ENCODE measurements at regions not wholly inside any gene's neighbourhood (a gene's known extent, or its start where the extent isn't known, plus 50 kb on each side); places are given as distances from the start of the nearest gene placed in this dataset.

DNA sequence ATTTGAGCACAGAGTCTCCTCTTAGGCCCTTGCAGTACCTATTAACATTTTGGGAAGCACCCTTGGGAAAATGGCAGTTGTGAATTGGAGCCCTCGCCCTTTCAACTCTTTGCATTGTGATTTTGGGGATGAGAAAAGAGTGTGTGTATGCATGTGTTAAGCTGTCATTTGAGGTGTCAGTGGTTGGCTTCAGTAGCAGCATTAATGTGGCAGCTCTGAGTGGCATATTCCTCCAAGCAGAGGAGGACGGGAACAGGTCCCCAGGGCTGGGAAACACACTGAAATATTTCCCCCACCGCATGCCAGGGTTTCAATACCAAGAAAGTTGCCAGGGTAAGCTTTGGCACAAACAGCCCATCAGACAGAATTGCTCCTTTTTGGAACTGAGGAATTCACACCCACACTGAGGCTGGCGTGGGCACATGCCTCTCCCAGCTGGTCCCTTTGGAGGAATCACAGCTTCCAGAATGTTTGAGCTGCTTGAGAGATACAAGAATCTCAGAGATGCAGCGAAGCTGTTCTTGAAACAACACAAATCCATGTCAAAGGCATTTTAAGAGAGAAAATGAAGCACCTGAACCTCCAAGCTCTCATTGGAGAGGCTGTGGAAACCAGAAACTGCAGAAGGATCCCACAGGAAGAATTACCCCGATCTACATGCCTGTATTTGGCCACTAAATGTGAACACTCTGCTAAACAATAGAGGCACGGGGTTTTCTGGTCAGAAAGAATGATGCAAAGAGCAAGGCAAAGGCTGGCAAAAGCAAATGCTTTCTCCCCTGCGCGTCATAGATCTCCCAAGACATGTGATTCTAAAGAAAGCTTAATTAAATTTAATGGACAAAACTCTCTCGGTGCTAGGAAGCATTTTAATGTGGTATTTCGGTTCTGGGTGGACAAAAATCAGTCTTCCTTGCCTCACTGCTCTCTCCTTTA lies 67.2 kb upstream of the RCN1 start:
- 72% methylated on average over 10 of the region's 11 CpGs for WGBS
- Histone ChIP-seq H2BK5ac (ENCODE audit: low read depth, low read length, poor library complexity, severe bottlenecking) (no peak overlapping the region), H3K14ac (ENCODE audit: low read length in 2 of 2) (no peak overlapping the region), H3K4me2 (ENCODE audit: low read length, poor library complexity, severe bottlenecking) (no peak overlapping the region), H3K9ac (ENCODE audit: low read length) (no peak overlapping the region), H2BK15ac (ENCODE audit: low read depth, poor library complexity, severe bottlenecking) (no peak overlapping the region), H3K4me3 (ENCODE audit: insufficient read depth in 1 of 2, low read depth in 1 of 2, low read length in 2 of 2) (no peak overlapping the region), H2BK120ac (ENCODE audit: low read depth, low read length) (no peak overlapping the region), H2BK12ac (ENCODE audit: low read length in 2 of 2) (no peak overlapping the region), H3K79me1 (replicated peaks; ENCODE audit: low read length, poor library complexity, severe bottlenecking) (no peaks in the 10 kb centered on the region), H2AK5ac (ENCODE audit: low read length, severe bottlenecking) (no peak overlapping the region), H3K23ac (ENCODE audit: low read length in 2 of 2) (no peak overlapping the region), H2AFZ (ENCODE audit: low read depth, low read length) (no peak overlapping the region), H4K91ac (ENCODE audit: low read length) (no peak overlapping the region), H3K4me1 (ENCODE audit: control insufficient read depth, insufficient read depth, low read depth, low read length) (no peaks in the 10 kb centered on the region), H3K4ac (ENCODE audit: low read depth in 1 of 2, low read length in 2 of 2) (no peak overlapping the region), H3K9me3 (ENCODE audit: control insufficient read depth, low read length) (no peaks in the 10 kb centered on the region), H3K18ac (ENCODE audit: low read depth in 1 of 2, low read length in 2 of 2) (no peak overlapping the region), H4K8ac (ENCODE audit: low read length) (no peak overlapping the region), H3K27me3 (ENCODE audit: control insufficient read depth in 1 of 2, insufficient read depth in 1 of 2, low read length in 2 of 2) (peaks cover 0 to 8% of the 10 kb centered on the region in 2 experiments), H3K27ac (ENCODE audit: low read length, poor library complexity, severe bottlenecking) (no peak overlapping the region), H3K36me3 (ENCODE audit: control insufficient read depth in 1 of 2, insufficient read depth in 2 of 2, low read depth in 1 of 2, low read length in 2 of 2) (no peaks in the 10 kb centered on the region)
- no peak for DNase-seq

DNA sequence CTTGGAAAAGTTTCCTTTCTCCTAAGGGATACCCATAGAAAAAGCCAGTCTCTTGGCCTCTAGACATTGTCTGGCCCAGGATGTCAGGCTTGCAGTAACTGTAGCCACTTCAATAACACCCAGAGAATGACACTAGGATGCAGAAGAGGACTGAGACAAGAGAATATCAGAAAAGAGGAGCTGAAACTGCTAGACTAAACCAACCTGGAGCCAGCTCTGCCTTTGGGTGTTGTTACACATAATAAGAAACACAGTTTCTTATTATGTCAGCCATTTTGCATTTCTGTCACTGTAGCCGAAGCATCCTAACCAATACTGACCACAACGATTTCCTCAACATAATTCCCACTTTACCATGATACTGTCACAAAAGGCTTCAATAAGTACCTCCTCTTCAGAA lies 72.2 kb upstream of the RCN1 start:
- DNase-seq = no peak
- no peak overlapping the region for H2BK120ac ChIP-seq (ENCODE audit: low read depth, low read length)

DNA sequence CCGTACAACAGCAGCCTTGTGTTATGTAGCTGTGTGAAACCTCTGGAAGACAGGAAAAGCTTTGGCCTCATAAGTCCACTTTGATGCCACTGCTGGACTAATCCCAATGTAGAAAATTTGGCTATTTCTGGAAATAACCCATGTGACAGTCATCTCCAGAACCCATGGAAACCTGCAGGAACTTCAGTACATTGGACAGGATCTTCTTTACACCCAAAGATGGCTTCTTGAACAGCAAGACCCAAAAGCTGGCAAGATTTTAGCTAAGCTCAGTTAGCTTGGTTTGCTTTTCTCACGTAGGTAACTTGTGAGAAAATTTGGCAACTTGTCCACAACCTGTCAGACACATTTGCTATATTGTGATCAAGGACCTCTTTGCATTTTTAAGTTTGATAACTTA lies 74.8 kb upstream of the RCN1 start:
- no peak overlapping the region for H2AK5ac ChIP-seq (ENCODE audit: low read length, severe bottlenecking)
- no peak overlapping the region for H3K27ac ChIP-seq (ENCODE audit: low read length, poor library complexity, severe bottlenecking)
- H2AFZ ChIP-seq (ENCODE audit: low read depth, low read length) = no peak overlapping the region
- no peaks in the 10 kb centered on the region for H3K36me3 ChIP-seq (ENCODE audit: control insufficient read depth in 1 of 2, insufficient read depth in 2 of 2, low read depth in 1 of 2, low read length in 2 of 2)
- no peak overlapping the region for H3K4me3 ChIP-seq (ENCODE audit: insufficient read depth in 1 of 2, low read depth in 1 of 2, low read length in 2 of 2)
- no peaks in the 10 kb centered on the region for H3K79me1 ChIP-seq (replicated peaks; ENCODE audit: low read length, poor library complexity, severe bottlenecking)
- H2BK12ac ChIP-seq (ENCODE audit: low read length in 2 of 2) = no peak overlapping the region
- no peak overlapping the region for H4K91ac ChIP-seq (ENCODE audit: low read length)
- peaks cover 2% of the 10 kb centered on the region for H3K4me1 ChIP-seq (ENCODE audit: control insufficient read depth, insufficient read depth, low read depth, low read length)
- H3K14ac ChIP-seq (ENCODE audit: low read length in 2 of 2) = no peak overlapping the region
- no peak overlapping the region for H3K18ac ChIP-seq (ENCODE audit: low read depth in 1 of 2, low read length in 2 of 2)
- H3K9ac ChIP-seq (ENCODE audit: low read length) = no peak overlapping the region
- no peak overlapping the region for H2BK5ac ChIP-seq (ENCODE audit: low read depth, low read length, poor library complexity, severe bottlenecking)
- H2BK15ac ChIP-seq (ENCODE audit: low read depth, poor library complexity, severe bottlenecking) = no peak overlapping the region
- WGBS = 69% methylated on average over 2 of the region's 2 CpGs
- peaks cover 17 to 45% of the 10 kb centered on the region in 2 experiments for H3K27me3 ChIP-seq (ENCODE audit: control insufficient read depth in 1 of 2, insufficient read depth in 1 of 2, low read length in 2 of 2)
- H3K23ac ChIP-seq (ENCODE audit: low read length in 2 of 2) = no peak overlapping the region
- H4K8ac ChIP-seq (ENCODE audit: low read length) = no peak overlapping the region
- H3K9me3 ChIP-seq (ENCODE audit: control insufficient read depth, low read length) = no peaks in the 10 kb centered on the region
- H3K4me2 ChIP-seq (ENCODE audit: low read length, poor library complexity, severe bottlenecking) = no peak overlapping the region
- DNase-seq = no peak
- H2BK120ac ChIP-seq (ENCODE audit: low read depth, low read length) = no peak overlapping the region
- H3K4ac ChIP-seq (ENCODE audit: low read depth in 1 of 2, low read length in 2 of 2) = no peak overlapping the region

More for the DNA sequence above, 72.2 kb upstream of the RCN1 start:
- H4K91ac ChIP-seq (ENCODE audit: low read length) = no peak overlapping the region
- no peak overlapping the region for H3K4ac ChIP-seq (ENCODE audit: low read depth in 1 of 2, low read length in 2 of 2)
- no peak overlapping the region for H2AFZ ChIP-seq (ENCODE audit: low read depth, low read length)
- 94% methylated on average over 2 of the region's 2 CpGs for WGBS
- no peak overlapping the region for H3K14ac ChIP-seq (ENCODE audit: low read length in 2 of 2)
- H4K8ac ChIP-seq (ENCODE audit: low read length) = no peak overlapping the region
- no peaks in the 10 kb centered on the region for H3K36me3 ChIP-seq (ENCODE audit: control insufficient read depth in 1 of 2, insufficient read depth in 2 of 2, low read depth in 1 of 2, low read length in 2 of 2)
- H2AK5ac ChIP-seq (ENCODE audit: low read length, severe bottlenecking) = no peak overlapping the region
- H3K4me1 ChIP-seq (ENCODE audit: control insufficient read depth, insufficient read depth, low read depth, low read length) = no peaks in the 10 kb centered on the region
- H3K27ac ChIP-seq (ENCODE audit: low read length, poor library complexity, severe bottlenecking) = no peak overlapping the region
- H3K18ac ChIP-seq (ENCODE audit: low read depth in 1 of 2, low read length in 2 of 2) = no peak overlapping the region
- peaks cover 11 to 29% of the 10 kb centered on the region in 2 experiments for H3K27me3 ChIP-seq (ENCODE audit: control insufficient read depth in 1 of 2, insufficient read depth in 1 of 2, low read length in 2 of 2)
- H3K4me3 ChIP-seq (ENCODE audit: insufficient read depth in 1 of 2, low read depth in 1 of 2, low read length in 2 of 2) = no peak overlapping the region
- H3K79me1 ChIP-seq (replicated peaks; ENCODE audit: low read length, poor library complexity, severe bottlenecking) = no peaks in the 10 kb centered on the region
- no peak overlapping the region for H2BK5ac ChIP-seq (ENCODE audit: low read depth, low read length, poor library complexity, severe bottlenecking)
- no peak overlapping the region for H3K4me2 ChIP-seq (ENCODE audit: low read length, poor library complexity, severe bottlenecking)
- H2BK12ac ChIP-seq (ENCODE audit: low read length in 2 of 2) = no peak overlapping the region
- H3K9ac ChIP-seq (ENCODE audit: low read length) = no peak overlapping the region
- H3K23ac ChIP-seq (ENCODE audit: low read length in 2 of 2) = no peak overlapping the region
- H3K9me3 ChIP-seq (ENCODE audit: control insufficient read depth, low read length) = no peaks in the 10 kb centered on the region
- H2BK15ac ChIP-seq (ENCODE audit: low read depth, poor library complexity, severe bottlenecking) = no peak overlapping the region

DNA sequence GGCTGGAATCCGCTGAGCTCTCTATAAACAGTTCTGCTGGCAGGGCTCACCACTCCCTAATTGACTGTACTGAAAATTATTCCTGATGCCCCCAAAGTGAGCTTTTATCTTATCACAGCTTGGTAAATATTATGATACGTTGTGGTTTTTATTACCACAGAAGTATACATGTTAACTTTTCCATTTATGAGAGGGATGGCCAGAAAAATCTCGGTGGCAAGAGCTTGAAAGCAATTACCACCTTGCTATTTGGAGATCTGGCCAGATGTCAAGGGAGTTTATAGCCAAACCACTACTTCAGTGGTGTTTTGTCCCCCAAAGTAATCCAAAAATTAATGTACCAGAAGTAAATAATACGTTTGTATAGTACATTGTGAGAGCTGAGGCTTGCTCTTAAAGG lies 75.4 kb upstream of the RCN1 start:
- peaks cover 19 to 52% of the 10 kb centered on the region in 2 experiments for H3K27me3 ChIP-seq (ENCODE audit: control insufficient read depth in 1 of 2, insufficient read depth in 1 of 2, low read length in 2 of 2)
- no peak overlapping the region for H2BK5ac ChIP-seq (ENCODE audit: low read depth, low read length, poor library complexity, severe bottlenecking)
- WGBS = 65% methylated on average over 3 of the region's 4 CpGs
- H3K79me1 ChIP-seq (replicated peaks; ENCODE audit: low read length, poor library complexity, severe bottlenecking) = no peaks in the 10 kb centered on the region
- no peak overlapping the region for H3K4ac ChIP-seq (ENCODE audit: low read depth in 1 of 2, low read length in 2 of 2)
- H4K8ac ChIP-seq (ENCODE audit: low read length) = no peak overlapping the region
- H2AFZ ChIP-seq (ENCODE audit: low read depth, low read length) = no peak overlapping the region
- no peak overlapping the region for H2AK5ac ChIP-seq (ENCODE audit: low read length, severe bottlenecking)
- no peak overlapping the region for H3K4me2 ChIP-seq (ENCODE audit: low read length, poor library complexity, severe bottlenecking)
- H3K18ac ChIP-seq (ENCODE audit: low read depth in 1 of 2, low read length in 2 of 2) = no peak overlapping the region
- no peak overlapping the region for H4K91ac ChIP-seq (ENCODE audit: low read length)
- H2BK12ac ChIP-seq (ENCODE audit: low read length in 2 of 2) = no peak overlapping the region
- H3K9ac ChIP-seq (ENCODE audit: low read length) = no peak overlapping the region
- no peaks in the 10 kb centered on the region for H3K9me3 ChIP-seq (ENCODE audit: control insufficient read depth, low read length)
- DNase-seq = no peak
- H3K4me1 ChIP-seq (ENCODE audit: control insufficient read depth, insufficient read depth, low read depth, low read length) = peaks cover 2% of the 10 kb centered on the region
- H3K4me3 ChIP-seq (ENCODE audit: insufficient read depth in 1 of 2, low read depth in 1 of 2, low read length in 2 of 2) = no peak overlapping the region
- H3K36me3 ChIP-seq (ENCODE audit: control insufficient read depth in 1 of 2, insufficient read depth in 2 of 2, low read depth in 1 of 2, low read length in 2 of 2) = no peaks in the 10 kb centered on the region
- no peak overlapping the region for H3K27ac ChIP-seq (ENCODE audit: low read length, poor library complexity, severe bottlenecking)
- no peak overlapping the region for H3K23ac ChIP-seq (ENCODE audit: low read length in 2 of 2)
- no peak overlapping the region for H3K14ac ChIP-seq (ENCODE audit: low read length in 2 of 2)
- no peak overlapping the region for H2BK120ac ChIP-seq (ENCODE audit: low read depth, low read length)
- no peak overlapping the region for H2BK15ac ChIP-seq (ENCODE audit: low read depth, poor library complexity, severe bottlenecking)
